Parathyroid adenoma (tissue), 2 donors: ENCODE measurements at regions not wholly inside any gene's neighbourhood (a gene's known extent, or its start where the extent isn't known, plus 50 kb on each side); places are given as distances from the start of the nearest gene placed in this dataset.

Experiments used
- H2AFZ ChIP-seq: fragments of 300-600 bp; sonication (generic); one replicate; pipeline ENCODE4 v1.7.0; 2017; ENCODE audit warnings: antibody characterized with exemption, mild to moderate bottlenecking
- H3K27ac ChIP-seq: fragments of 300-600 bp; sonication (generic); one replicate; pipeline ENCODE4 v1.7.0; 2017
- H3K27me3 ChIP-seq: fragments of 300-600 bp; sonication (generic); one replicate; pipeline ENCODE4 v1.7.0; 2017; ENCODE audit warnings: low read length; ENCODE audit not compliant: control insufficient read depth, insufficient read depth
- H3K36me3 ChIP-seq: fragments of 300-600 bp; sonication (generic); one replicate; pipeline ENCODE4 v1.7.0; 2017; ENCODE audit warnings: low read length; ENCODE audit not compliant: control insufficient read depth, insufficient read depth
- H3K4me1 ChIP-seq: fragments of 300-600 bp; sonication (generic); one replicate; pipeline ENCODE4 v1.7.0; 2017; ENCODE audit warnings: control low read depth
- H3K4me2 ChIP-seq: fragments of 300-600 bp; sonication (generic); one replicate; pipeline ENCODE4 v1.7.0; 2017; ENCODE audit warnings: low read length
- H3K4me3 ChIP-seq: fragments of 300-600 bp; sonication (generic); one replicate; pipeline ENCODE4 v1.7.0; 2017; ENCODE audit warnings: low read depth, low read length
- H3K79me2 ChIP-seq: fragments of 300-600 bp; sonication (generic); one replicate; pipeline ENCODE4 v1.7.0; 2017; ENCODE audit warnings: control low read depth
- H3K9ac ChIP-seq: fragments of 300-600 bp; sonication (generic); one replicate; pipeline ENCODE4 v1.7.0; 2017; ENCODE audit warnings: mild to moderate bottlenecking
- H3K9me3 ChIP-seq: fragments of 300-600 bp; sonication (generic); one replicate; pipeline ENCODE4 v1.7.0; 2017; ENCODE audit warnings: low read length; ENCODE audit not compliant: control insufficient read depth
- TF ChIP-seq, protein P1 (sequence below): fragments of 300-600 bp; sonication (generic); IDR thresholded peaks from one replicate; pipeline ENCODE4 v1.7.0; 2017; ENCODE audit warnings: antibody characterized with exemption, mild to moderate bottlenecking
- donor health status: primary hyperparathyroidism.

DNA sequence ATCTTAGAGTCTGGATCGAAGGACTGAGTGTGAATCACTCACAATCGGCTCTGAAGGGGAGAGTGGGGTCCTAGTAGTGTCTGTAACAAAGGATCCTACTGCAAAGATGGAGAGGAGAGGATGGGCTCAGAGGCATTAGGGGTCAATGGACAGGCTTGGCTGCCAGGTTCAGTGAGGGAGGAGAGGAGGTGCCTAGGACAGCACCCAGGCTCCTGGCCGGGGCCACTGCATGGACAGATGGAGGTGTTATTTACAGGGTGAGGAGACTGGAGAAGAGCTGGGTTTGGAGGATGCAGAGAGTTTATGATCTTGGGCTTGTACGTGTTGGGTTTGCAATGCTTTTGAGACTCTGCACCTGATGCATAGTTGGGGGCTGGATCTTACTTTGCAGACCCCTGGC is 658.9 kb downstream of the PTPRU start:
- no peak overlapping the region for H3K9ac ChIP-seq
- H3K36me3 ChIP-seq: no peaks in the 10 kb centered on the region
- H3K79me2 ChIP-seq: no peaks in the 10 kb centered on the region
- H3K4me3 ChIP-seq: no peak overlapping the region
- H3K4me1 ChIP-seq: no peaks in the 10 kb centered on the region
- H3K27ac ChIP-seq: no peak overlapping the region
- H3K27me3 ChIP-seq: no peaks in the 10 kb centered on the region
- H2AFZ ChIP-seq: no peak overlapping the region
- TF ChIP-seq, protein P1, sequence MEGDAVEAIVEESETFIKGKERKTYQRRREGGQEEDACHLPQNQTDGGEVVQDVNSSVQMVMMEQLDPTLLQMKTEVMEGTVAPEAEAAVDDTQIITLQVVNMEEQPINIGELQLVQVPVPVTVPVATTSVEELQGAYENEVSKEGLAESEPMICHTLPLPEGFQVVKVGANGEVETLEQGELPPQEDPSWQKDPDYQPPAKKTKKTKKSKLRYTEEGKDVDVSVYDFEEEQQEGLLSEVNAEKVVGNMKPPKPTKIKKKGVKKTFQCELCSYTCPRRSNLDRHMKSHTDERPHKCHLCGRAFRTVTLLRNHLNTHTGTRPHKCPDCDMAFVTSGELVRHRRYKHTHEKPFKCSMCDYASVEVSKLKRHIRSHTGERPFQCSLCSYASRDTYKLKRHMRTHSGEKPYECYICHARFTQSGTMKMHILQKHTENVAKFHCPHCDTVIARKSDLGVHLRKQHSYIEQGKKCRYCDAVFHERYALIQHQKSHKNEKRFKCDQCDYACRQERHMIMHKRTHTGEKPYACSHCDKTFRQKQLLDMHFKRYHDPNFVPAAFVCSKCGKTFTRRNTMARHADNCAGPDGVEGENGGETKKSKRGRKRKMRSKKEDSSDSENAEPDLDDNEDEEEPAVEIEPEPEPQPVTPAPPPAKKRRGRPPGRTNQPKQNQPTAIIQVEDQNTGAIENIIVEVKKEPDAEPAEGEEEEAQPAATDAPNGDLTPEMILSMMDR: no peak
- H3K9me3 ChIP-seq: no peaks in the 10 kb centered on the region
- no peak overlapping the region for H3K4me2 ChIP-seq

DNA sequence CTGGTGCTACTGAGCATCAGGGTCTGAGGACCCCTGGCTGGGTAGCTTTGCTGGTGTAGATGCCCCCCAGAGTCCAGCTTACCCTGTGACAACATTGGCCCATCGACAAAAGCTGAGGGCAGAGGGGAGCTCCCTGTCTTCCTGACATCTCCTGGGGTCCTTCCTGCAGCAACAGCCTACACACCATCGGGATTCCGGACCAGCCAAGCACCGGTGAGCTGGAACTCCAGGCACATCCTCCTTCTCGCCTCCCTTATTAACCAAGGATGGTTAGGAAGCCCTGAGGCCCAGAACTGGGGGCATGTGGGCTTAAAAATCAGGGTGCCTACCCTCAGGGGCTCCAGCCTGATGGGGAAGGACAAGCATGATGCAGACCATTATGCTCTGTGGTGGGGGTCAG is 658.0 kb downstream of the PTPRU start:
- H3K27me3 ChIP-seq: no peaks in the 10 kb centered on the region
- no peak overlapping the region for H3K4me3 ChIP-seq
- no peak overlapping the region for H3K9ac ChIP-seq
- H3K36me3 ChIP-seq: no peaks in the 10 kb centered on the region
- H3K9me3 ChIP-seq: no peaks in the 10 kb centered on the region
- no peak overlapping the region for H3K4me2 ChIP-seq
- TF ChIP-seq, protein P1: no peak
- H3K79me2 ChIP-seq: no peaks in the 10 kb centered on the region
- no peak overlapping the region for H2AFZ ChIP-seq
- no peak overlapping the region for H3K27ac ChIP-seq
- H3K4me1 ChIP-seq: no peaks in the 10 kb centered on the region

DNA sequence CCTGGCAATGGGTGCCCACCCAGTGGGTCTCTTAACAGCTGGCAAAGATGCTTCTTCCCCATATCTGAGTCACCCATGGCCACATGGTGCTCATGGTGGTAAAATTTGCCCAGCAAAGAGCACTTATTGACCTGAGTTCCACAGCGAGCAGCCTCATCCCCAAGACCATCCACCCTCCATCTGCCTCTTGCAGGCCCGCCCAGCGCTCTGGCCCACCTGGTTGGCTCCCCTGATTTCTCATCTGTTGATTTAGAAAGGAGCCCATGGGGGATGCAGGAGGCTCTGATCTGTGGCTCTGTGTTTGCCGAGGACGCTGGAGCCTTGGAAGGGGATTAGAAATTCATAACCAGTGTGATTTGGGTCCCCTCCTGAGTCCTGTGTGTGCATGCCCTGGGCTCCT is 657.5 kb downstream of the PTPRU start:
- Histone ChIP-seq H3K36me3 (no peaks in the 10 kb centered on the region), H3K27me3 (no peaks in the 10 kb centered on the region)

DNA sequence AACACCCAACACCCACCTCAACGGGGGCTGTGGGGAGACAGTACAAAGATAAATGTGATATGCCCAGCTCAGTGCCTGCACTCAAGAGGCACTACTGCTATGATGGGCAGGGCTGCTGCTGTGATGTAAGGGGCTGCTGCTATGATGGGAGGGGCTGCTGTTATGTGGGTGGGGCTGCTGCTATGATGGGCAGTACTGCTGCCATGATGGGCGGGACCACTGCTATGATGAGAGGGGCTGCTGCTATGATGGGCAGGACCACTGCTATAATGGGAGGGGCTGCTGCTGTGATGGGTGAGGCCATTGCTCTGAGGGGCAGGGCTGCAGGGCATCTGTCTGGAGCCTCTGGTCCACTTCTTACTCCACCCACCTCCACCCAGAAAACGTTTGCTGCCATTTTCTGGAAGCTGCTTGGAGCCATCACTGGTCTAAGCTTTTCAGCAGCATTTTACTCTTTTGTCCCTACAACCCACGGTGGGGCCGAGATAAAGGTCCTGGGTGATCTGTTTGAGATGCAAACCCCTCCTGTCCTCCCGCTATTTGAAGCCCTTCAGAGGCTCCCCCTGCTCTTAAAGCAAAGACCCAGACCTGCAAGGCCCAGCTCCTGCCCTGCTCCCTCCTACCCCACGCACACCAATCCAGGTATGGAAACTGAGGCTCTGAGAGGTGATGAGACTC is 656.9 kb downstream of the PTPRU start:
- H3K9ac ChIP-seq: no peak overlapping the region
- no peaks in the 10 kb centered on the region for H3K36me3 ChIP-seq
- no peaks in the 10 kb centered on the region for H3K9me3 ChIP-seq
- no peaks in the 10 kb centered on the region for H3K4me1 ChIP-seq
- H3K4me3 ChIP-seq: no peak overlapping the region
- H3K27ac ChIP-seq: no peak overlapping the region
- no peak overlapping the region for H3K4me2 ChIP-seq
- TF ChIP-seq, protein P1: no peak
- no peaks in the 10 kb centered on the region for H3K79me2 ChIP-seq
- no peak overlapping the region for H2AFZ ChIP-seq
- H3K27me3 ChIP-seq: no peaks in the 10 kb centered on the region

More for the DNA sequence above, 657.5 kb downstream of the PTPRU start:
- H3K4me3 ChIP-seq: no peak overlapping the region
- no peaks in the 10 kb centered on the region for H3K9me3 ChIP-seq
- H3K4me2 ChIP-seq: no peak overlapping the region
- H3K4me1 ChIP-seq: no peaks in the 10 kb centered on the region
- H2AFZ ChIP-seq: no peak overlapping the region
- H3K9ac ChIP-seq: no peak overlapping the region
- H3K27ac ChIP-seq: no peak overlapping the region
- H3K79me2 ChIP-seq: no peaks in the 10 kb centered on the region
- TF ChIP-seq, protein P1: no peak

DNA sequence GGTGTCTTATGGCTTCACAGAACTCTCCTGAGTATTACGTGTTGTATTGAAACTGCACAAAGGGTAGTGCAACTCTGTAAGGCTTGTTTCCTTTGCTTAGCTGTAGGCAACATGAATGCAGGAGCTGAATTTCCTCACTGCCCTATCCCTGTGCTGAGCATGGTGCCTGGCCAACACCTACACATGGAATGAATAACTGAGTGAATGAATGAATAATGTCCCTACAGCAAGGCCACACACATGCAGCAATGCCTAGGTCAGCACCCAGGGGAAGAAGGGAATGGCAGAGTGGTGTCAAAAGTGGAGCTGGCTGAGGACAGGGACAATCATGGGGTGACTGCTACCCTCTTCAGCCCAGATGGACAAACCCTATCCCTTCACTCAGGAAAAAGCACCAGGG is 655.9 kb downstream of the PTPRU start:
- H3K4me2 ChIP-seq: no peak overlapping the region
- no peak overlapping the region for H2AFZ ChIP-seq
- no peak overlapping the region for H3K9ac ChIP-seq
- H3K9me3 ChIP-seq: no peaks in the 10 kb centered on the region
- H3K27ac ChIP-seq: no peak overlapping the region
- H3K36me3 ChIP-seq: no peaks in the 10 kb centered on the region
- TF ChIP-seq, protein P1: no peak
- H3K27me3 ChIP-seq: no peaks in the 10 kb centered on the region
- no peaks in the 10 kb centered on the region for H3K4me1 ChIP-seq
- H3K4me3 ChIP-seq: no peak overlapping the region
- H3K79me2 ChIP-seq: no peaks in the 10 kb centered on the region
